HepG2 (cell line): ENCODE measurements at regions not wholly inside any gene's neighbourhood (a gene's known extent, or its start where the extent isn't known, plus 50 kb on each side); places are given as distances from the start of the nearest gene placed in this dataset.

ENCODE experiments used
- ATAC-seq: fragments of 200-7000 bp; cut with Tn5 transposase; 3 replicates; pipeline ENCODE4 v1.9.1; 2020; ENCODE audit warnings: mild to moderate bottlenecking, moderate library complexity
- BruUV-seq: library from RNA; stranded (reverse); fragments of 400-500 nt; replicated peaks from 2 replicates; lab custom pipeline; 2021; lab: Mats Ljungman, UMichigan
- CTCF ChIA-PET: fragments of 300-600 bp; formaldehyde crosslinking; extraction: SDS; loops from one replicate; lab custom pipeline; 2021; ENCODE audit warnings: low total read pairs, inconsistent platforms, low intra/inter-chr PET ratio; lab: Yijun Ruan, JAX
- POLR2A ChIA-PET: fragments of 350-600 bp; sonication (Branson Sonifier 250); formaldehyde crosslinking; loops from one replicate; lab custom pipeline; 2020; ENCODE audit warnings: antibody characterized with exemption, inconsistent platforms; lab: Yijun Ruan, JAX
- DNase-seq: peaks from one replicate; pipeline ENCODE4 v3.0.0-alpha.2; 2015; ENCODE audit warnings: low spot score
- FAIRE-seq: peaks from 3 replicates; lab custom pipeline; 2011; peaks lifted over from hg19 to GRCh38; lab: Jason Lieb, UNC
- H2AFZ ChIP-seq: one replicate; pipeline ENCODE4 v1.6.1; 2011; ENCODE audit warnings: low read length, inconsistent platforms
- H3K27ac ChIP-seq: fragments of 300-600 bp; 3 replicates; pipeline ENCODE4 v1.8.0; 2011; ENCODE audit warnings: mixed run types, mild to moderate bottlenecking, mixed read lengths, low read length, inconsistent platforms; ENCODE audit not compliant: insufficient read depth; ENCODE audit errors: extremely low read length
- H3K27me3 ChIP-seq, 2 experiments: fragments of 200-600 bp in 1 of 2; 2 replicates in 1 of 2; 3 replicates in 1 of 2; pipeline versions ENCODE4 v1.6.0 to v1.8.0; 2011; ENCODE audit warnings: low read length in 2 of 2, mild to moderate bottlenecking in 2 of 2, moderate library complexity in 2 of 2, inconsistent platforms in 1 of 2; ENCODE audit not compliant: insufficient read depth in 2 of 2, control insufficient read depth in 1 of 2
- H3K36me3 ChIP-seq, 2 experiments: fragments of 200-600 bp in 1 of 2; replicated peaks in 1 of 2; 2 replicates in 1 of 2; 3 replicates in 1 of 2; pipeline versions ENCODE4 v1.5.1 to v1.8.0; 2011; ENCODE audit warnings: low read length in 2 of 2, inconsistent platforms in 1 of 2; ENCODE audit not compliant: insufficient read depth in 2 of 2, control insufficient read depth in 1 of 2
- H3K4me1 ChIP-seq: 2 replicates; pipeline ENCODE4 v1.5.1; 2012; ENCODE audit warnings: low read length, inconsistent platforms; ENCODE audit not compliant: insufficient read depth
- H3K4me2 ChIP-seq: 2 replicates; pipeline ENCODE4 v1.6.0; 2011; ENCODE audit warnings: low read depth, low read length, inconsistent platforms
- H3K4me3 ChIP-seq, 3 experiments: fragments of 200-600 bp in 1 of 3; sonication (generic), shearing (Covaris generic) in 1 of 3; replicated peaks in 1 of 3; 2 replicates each; pipeline ENCODE4 v1.5.1; 2011 to 2016; ENCODE audit warnings: low read length in 3 of 3, inconsistent platforms in 2 of 3, low read depth in 2 of 3, mild to moderate bottlenecking in 2 of 3, control low read depth in 1 of 3, mixed read lengths in 1 of 3; ENCODE audit not compliant: insufficient read depth in 1 of 3
- H3K79me2 ChIP-seq: one replicate; pipeline ENCODE4 v1.6.1; 2011; ENCODE audit warnings: low read length, inconsistent platforms; ENCODE audit not compliant: insufficient read depth
- H3K9ac ChIP-seq: 2 replicates; pipeline ENCODE4 v1.6.0; 2011; ENCODE audit warnings: mild to moderate bottlenecking, low read depth, low read length, inconsistent platforms; ENCODE audit not compliant: insufficient read depth
- H3K9me3 ChIP-seq: 2 replicates; pipeline ENCODE4 v1.5.1; 2012; ENCODE audit warnings: mild to moderate bottlenecking, low read length
- H4K20me1 ChIP-seq: 2 replicates; pipeline ENCODE4 v1.6.0; 2011; ENCODE audit warnings: inconsistent platforms, mild to moderate bottlenecking, low read length, moderate library complexity; ENCODE audit not compliant: insufficient read depth
- CTCF ChIP-seq: sonication (generic); formaldehyde crosslinking; IDR thresholded peaks from 2 replicates; pipeline ENCODE4 v1.5.0; 2020; ENCODE audit warnings: mild to moderate bottlenecking, missing genetic modification reagents, moderate library complexity
- EHMT2 ChIP-seq: fragments of 200-600 bp; sonication (generic); IDR thresholded peaks from 2 replicates; pipeline ENCODE4 v1.7.0; 2017; ENCODE audit warnings: antibody characterized with exemption, low read depth, low read length, borderline replicate concordance
- GTF2F1 ChIP-seq: fragments of 150-350 bp; IDR thresholded peaks from 2 replicates; pipeline ENCODE4 v1.6.1; 2014; ENCODE audit warnings: low read length
- IRF2 ChIP-seq: IDR thresholded peaks from 2 replicates; pipeline ENCODE4 v1.6.1; 2018; ENCODE audit warnings: missing genetic modification reagents, missing compliant biosample characterization
- KAT2B ChIP-seq: fragments of 150-350 bp; IDR thresholded peaks from 2 replicates; pipeline ENCODE4 v1.6.1; 2014; ENCODE audit warnings: low read depth, low read length, borderline replicate concordance
- NFYB ChIP-seq: sonication (generic); formaldehyde crosslinking; IDR thresholded peaks from 2 replicates; pipeline ENCODE4 v1.4.0; 2020; ENCODE audit warnings: missing genetic modification reagents
- PHF21A ChIP-seq: sonication (generic); formaldehyde crosslinking; IDR thresholded peaks from 2 replicates; pipeline ENCODE4 v1.5.0; 2020; ENCODE audit warnings: mild to moderate bottlenecking, missing genetic modification reagents
- STAG1 ChIP-seq: sonication (generic); formaldehyde crosslinking; IDR thresholded peaks from 2 replicates; pipeline ENCODE4 v1.4.0; 2020; ENCODE audit warnings: missing genetic modification reagents
- ZNF317 ChIP-seq: sonication (generic); formaldehyde crosslinking; IDR thresholded peaks from 2 replicates; pipeline ENCODE4 v1.5.0; 2020; ENCODE audit warnings: mild to moderate bottlenecking, missing genetic modification reagents
- ZNF33A ChIP-seq: sonication (generic); formaldehyde crosslinking; IDR thresholded peaks from 2 replicates; pipeline ENCODE4 v1.5.1; 2020; ENCODE audit warnings: missing genetic modification reagents, mild to moderate bottlenecking, moderate library complexity, borderline replicate concordance
- ZNF383 ChIP-seq: sonication (generic); formaldehyde crosslinking; IDR thresholded peaks from 2 replicates; pipeline ENCODE4 v1.4.0; 2020; ENCODE audit warnings: missing genetic modification reagents, mild to moderate bottlenecking, borderline replicate concordance
- WGBS: methylation state at CpG from one replicate; pipeline ENCODE4 v1.1.6; 2017; ENCODE audit warnings: low lambda C conversion rate; 5-methylcytosine and 5-hydroxymethylcytosine counted together
- in situ Hi-C: cut with HindIII; loops from 2 replicates; pipeline ENCODE4 v1.10.0; 2017; ENCODE audit warnings: low pct_unique_long_range_greater_than_20kb; ENCODE audit not compliant: extremely low pct_ligation_motif_present
- intact Hi-C: fragments of 100-400 bp; cut with micrococcal nuclease; formaldehyde crosslinking; loops from one replicate; pipeline ENCODE4 v1.10.0; 2022; ENCODE audit not compliant: unreplicated experiment

DNA sequence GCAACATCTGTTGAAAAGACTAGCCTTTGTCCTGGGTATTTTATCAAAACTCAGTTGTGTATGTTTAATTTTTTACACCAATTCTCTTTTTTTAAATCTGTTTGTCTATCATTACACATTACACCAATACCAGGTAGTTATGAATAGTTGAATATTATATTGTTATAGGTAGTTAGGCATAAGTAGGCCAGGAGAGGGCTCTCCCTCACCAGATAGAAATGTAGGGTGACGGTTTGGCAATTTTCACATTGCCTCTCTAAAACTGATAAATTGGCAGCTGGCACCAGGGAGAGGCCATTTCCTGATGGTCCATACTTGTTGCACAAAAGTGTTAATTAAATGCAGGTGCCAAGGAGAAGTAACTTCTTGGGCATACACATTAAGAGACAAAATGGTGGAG, 483.1 kb upstream of the EPHA6 start:
- WGBS, result 0% methylated on average over 1 of the region's 1 CpG
- H3K4me2 ChIP-seq, result no peak overlapping the region
- no peaks in the 10 kb centered on the region for H3K36me3 ChIP-seq
- H4K20me1 ChIP-seq, result no peaks in the 10 kb centered on the region
- no peak overlapping the region for H2AFZ ChIP-seq
- ChIA-PET POLR2A (no interaction called here), CTCF (no interaction called here)
- no TSS peak for BruUV-seq
- intact Hi-C loops (loop anchor here (5.0 kb wide), 2 partner anchors 371 to 481 kb away; partner anchors contain the start of gene EPHA6), in situ Hi-C loops (no loop called here)
- no peaks in the 10 kb centered on the region for H3K27me3 ChIP-seq
- TF ChIP-seq GTF2F1, result no peak
- TF ChIP-seq IRF2, result no peak
- no peak for TF ChIP-seq ZNF317 (CRISPR knock-in tag)
- TF ChIP-seq PHF21A (CRISPR knock-in tag), result no peak
- no peak for TF ChIP-seq KAT2B
- peak; percentile 16; the same call in 1 of the 2 replicates for TF ChIP-seq CTCF
- peak; percentile 45 for TF ChIP-seq STAG1 (CRISPR knock-in tag)
- no peak for TF ChIP-seq ZNF383 (CRISPR knock-in tag)
- TF ChIP-seq EHMT2, result no peak
- no peak for TF ChIP-seq ZNF33A (CRISPR knock-in tag)
- no peak for TF ChIP-seq NFYB (CRISPR knock-in tag)
- H3K4me3 ChIP-seq, result no peak overlapping the region
- H3K4me1 ChIP-seq, result no peaks in the 10 kb centered on the region
- no peak overlapping the region for H3K27ac ChIP-seq
- H3K9ac ChIP-seq, result no peak overlapping the region
- DNase-seq (no peak), ATAC-seq (0 out of 3 replicates have a peak, but pooled peaks have one; percentile 34), FAIRE-seq (no peak)
- H3K79me2 ChIP-seq, result no peaks in the 10 kb centered on the region
- H3K9me3 ChIP-seq, result no peaks in the 10 kb centered on the region
